ENCODE measurements at regions not wholly inside any gene's neighbourhood (a gene's known extent, or its start where the extent isn't known, plus 50 kb on each side); places are given as distances from the start of the nearest gene placed in this dataset.

GRCh38 chr5:84685121-84685894 is 300.6 kb upstream of the EDIL3 start:
- DNase-seq, result no peak

GRCh38 chr5:84683594-84683993 is 298.9 kb upstream of the EDIL3 start:
- no peak for DNase-seq

DNA sequence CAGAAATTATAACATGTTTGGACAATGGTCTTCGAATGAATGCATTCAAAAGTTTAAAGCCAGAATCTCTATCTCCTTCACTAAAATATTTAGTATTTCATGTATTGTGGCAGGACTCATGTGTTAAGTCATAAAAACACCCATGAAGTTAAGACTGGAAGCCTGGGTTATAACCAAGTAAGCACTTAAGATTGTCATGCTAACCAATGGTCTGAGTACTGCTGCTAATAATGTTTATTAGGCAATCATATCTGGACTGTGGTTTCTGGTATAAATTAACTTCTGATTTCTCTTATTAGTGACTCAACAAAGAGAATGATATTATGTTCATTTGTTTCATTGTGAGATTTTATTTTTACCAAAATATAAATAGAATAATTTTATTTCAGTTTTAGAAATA is 297.9 kb upstream of the EDIL3 start:
- DNase-seq, result no peak

- no peak for DNase-seq
These were observed 296.2 kb upstream of the EDIL3 start for GRCh38 chr5:84680908-84681307.

DNA sequence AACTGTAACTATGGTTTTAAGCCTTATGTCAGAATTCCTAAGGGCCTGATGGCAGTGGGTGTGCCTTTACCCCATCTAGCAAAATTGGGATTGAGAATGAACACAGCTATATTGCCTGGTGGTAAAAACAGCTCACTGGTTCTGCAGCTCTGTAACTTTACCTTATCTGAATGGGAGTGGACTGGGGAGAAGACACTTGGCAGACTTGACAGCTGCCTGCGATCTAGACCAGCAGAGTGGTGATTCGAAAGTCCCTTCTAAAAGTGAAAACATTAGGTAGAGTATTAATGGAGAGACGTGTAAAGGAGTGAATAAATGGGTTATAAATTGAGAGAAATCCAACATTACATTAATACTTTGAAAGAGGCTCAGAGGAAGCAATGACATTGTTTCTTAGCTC is 289.1 kb upstream of the EDIL3 start:
- DNase-seq, result no peak

DNA sequence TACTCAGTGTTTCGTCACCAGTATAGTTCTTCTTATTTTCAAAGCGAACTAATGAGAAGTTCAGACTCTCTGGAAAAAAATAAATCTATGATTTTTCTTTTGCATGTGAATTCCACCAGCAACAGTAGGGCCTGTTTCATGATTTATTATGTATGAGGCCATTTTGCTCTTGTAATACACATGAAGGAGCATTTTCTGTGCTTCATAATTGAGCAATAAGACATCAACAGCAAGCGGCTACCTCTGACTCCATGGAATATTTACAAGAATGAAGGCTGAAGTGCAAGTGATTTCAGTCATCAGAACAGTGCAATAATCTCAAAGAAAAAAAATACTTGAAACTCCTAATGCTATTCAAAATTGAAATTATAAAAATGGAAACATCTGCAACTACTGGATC is 282.9 kb upstream of the EDIL3 start:
- no peak for DNase-seq

- no peak for DNase-seq
These were observed 265.7 kb upstream of the EDIL3 start for GRCh38 chr5:84650429-84650828.

DNA sequence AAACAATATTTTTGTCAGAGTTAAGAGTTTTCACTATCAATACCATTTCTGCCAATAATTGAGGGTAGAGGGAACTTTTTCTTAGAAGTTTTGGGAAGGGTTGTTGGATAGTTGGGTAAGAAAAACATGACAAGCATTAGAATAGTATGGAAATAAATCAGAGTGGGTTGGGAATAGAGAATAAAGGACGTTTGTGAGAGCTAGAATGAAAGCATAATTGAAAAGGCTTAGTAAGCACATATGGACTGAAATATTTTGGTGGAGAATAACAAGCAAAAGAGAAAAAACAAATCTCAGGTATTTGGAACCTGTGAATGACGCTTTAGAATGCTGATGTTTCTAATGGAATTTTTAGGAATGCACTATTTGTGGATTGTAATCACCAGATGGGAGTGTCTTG is 262.9 kb upstream of the EDIL3 start:
- no peak for DNase-seq

- no peak for DNase-seq
These were observed 258.1 kb upstream of the EDIL3 start for GRCh38 chr5:84642795-84643194.

DNA sequence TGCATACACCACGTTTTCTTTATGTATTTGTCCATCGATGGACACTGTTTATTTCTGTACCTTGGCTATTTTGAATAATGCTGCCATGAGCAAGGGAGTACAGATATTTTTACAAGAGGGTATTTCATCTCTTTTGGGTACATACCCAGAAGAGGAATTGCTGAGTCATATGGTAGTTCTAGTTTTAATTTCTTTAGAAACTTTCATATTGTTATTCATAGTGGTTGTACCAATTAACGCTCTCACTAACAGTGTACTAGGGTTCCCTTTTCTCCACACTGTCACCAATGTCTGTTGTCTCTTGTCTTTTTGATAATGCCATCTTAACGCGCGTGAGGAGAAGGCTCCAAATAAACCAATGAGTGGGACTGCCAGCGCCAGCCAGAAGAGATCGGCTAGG is 257.6 kb upstream of the EDIL3 start:
- no peak for DNase-seq

- no peak for DNase-seq
These were observed 253.1 kb upstream of the EDIL3 start for GRCh38 chr5:84637662-84638375.

GRCh38 chr5:84635235-84636055 is 250.8 kb upstream of the EDIL3 start:
- DNase-seq, result no peak

- DNase-seq, result no peak
These were observed 249.6 kb upstream of the EDIL3 start for GRCh38 chr5:84634256-84634655.

DNA sequence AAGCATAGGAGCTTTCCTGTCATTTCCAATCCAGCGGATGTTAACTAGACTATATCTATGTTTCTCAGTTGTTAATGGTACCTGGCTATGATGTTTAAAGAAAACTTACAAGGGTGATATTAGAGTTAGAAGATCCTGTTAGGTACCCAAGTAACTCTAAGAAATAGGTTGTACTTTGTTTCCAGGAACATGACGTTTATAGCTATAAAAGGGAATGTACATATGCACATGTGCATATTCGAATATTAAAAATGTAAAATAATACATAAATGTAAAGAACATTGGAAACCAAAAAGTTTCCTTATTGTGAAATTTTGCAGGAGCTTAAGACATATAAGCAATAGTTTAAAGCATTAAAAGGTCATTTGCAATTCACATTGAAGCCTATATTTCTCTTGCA is 247.7 kb upstream of the EDIL3 start:
- no peak for DNase-seq

DNA sequence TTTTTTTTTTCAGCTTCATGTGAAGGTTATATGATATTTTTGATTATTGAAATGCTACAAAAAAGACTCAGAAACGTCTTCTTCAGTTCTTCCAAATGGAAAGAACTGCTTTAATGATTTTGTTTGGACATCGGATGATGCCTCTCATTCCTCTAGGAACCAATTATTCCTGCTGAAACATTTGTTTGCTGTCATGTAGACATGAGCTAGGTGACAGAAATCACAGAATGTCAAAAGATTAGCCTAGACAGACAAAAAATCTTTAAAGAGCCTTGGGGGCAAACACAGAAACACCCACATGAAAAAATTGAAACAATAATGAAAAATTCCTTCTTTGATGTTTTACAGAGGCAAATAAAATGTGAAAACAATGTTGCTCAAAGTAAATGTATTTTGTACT is 244.2 kb upstream of the EDIL3 start:
- DNase-seq, result no peak

GRCh38 chr5:84623019-84623418 is 238.3 kb upstream of the EDIL3 start:
- no peak for DNase-seq

DNA sequence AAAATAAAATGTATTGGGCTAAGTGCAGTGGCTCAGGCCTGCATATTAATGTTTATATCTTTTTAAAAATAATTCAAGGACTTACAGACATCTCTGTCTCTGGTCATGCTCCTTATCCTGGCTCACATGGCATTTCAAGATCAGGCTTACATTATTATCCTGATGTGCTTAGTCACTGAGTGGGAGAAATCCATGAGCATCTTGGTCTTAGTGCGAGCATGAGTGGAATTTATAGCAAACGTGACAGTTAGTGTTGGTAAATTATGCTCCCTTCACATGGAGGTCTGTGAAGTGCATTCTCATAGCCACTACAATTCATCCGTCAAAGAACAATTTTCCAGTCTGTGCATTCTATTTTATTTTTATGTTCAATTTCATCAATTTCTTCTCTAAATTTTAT is 237.8 kb upstream of the EDIL3 start:
- no peak for DNase-seq

DNA sequence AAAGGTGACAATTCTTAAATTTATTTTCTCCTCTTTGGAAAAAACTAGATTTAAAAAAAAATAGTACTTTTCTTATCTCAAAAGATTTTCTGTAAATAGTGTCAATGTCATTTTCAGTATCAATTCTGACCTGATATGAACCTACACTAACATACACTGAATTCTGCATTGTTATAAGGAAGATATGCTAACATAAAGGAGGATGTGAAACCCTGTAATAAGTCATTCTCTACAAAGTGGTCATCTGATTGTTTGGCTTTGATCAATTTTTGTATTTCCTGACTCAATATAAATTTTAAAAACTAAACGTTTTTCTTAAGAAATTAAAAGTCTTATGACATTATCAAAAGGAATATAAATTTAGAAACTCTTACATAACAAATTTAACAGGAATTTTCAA is 233.6 kb upstream of the EDIL3 start:
- DNase-seq, result no peak

GRCh38 chr5:84614906-84615305 is 230.2 kb upstream of the EDIL3 start:
- DNase-seq, result no peak

DNA sequence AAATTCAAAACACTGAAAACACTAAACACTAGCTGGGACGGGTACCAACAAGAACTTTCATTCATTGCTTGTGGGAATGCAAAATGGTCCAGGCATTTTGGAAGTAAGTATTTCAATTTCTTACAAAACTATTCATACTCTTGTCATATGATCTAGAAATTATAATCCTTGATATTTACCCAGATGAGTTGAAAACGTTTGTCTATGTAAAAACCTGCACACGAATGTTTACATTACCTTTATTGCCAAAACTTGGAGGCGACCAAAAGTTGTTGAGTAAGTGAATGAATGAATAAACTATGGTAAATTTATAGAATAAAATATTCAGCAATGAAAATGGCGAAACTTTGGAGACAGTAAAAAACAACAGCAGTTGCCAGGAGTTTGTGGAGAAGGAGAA is 222.1 kb upstream of the EDIL3 start:
- no peak for DNase-seq

DNA sequence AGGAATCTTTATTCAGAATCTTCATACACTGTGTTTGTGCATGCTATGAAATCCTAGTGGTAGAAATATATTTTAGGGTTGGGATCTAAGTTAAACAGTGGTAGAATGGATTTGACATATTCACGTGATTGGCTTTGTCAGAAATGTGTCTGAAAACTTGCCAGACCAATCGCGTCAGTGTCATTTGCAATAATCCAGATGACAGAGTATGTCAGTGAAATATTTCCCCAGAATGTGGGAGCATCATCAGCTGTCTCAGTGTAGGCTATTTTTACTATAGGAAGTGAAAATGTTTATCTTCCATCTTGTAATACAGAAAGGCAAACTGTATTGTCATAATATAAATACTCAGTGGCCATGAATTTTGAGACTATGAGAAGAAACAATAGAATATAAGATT is 220.6 kb upstream of the EDIL3 start:
- DNase-seq, result no peak

GRCh38 chr5:84603568-84604185 is 219.0 kb upstream of the EDIL3 start:
- DNase-seq, result peak; percentile 87

DNA sequence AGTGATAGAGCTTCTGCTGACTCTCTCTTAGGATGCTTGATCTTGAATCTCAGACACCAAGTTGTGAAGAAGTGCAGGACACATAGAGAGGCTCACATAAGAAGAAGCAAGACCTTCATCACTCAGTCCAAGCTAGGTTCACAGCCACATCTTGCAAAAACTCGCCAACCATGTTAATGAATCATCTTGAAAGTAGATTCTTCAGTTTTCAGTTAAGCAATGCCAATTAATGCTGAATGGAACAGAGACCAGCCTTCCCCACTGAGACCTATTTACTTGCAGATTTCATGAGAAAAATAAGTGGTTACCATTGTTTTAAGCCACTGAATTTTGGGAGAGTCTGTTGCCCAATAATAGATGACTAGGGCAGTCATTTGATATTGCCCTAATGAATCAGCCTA is 217.7 kb upstream of the EDIL3 start:
- DNase-seq, result no peak

All from right hindlimb (tissue), 1 donor.